SU-DHL-6 (cell line): ENCODE measurements at regions not wholly inside any gene's neighbourhood (a gene's known extent, or its start where the extent isn't known, plus 50 kb on each side); places are given as distances from the start of the nearest gene placed in this dataset.

Experiments
- CTCF ChIP-seq: fragments of 200-600 bp; sonication (generic); IDR thresholded peaks from one replicate; pipeline ENCODE4 v1.5.1; 2017; ENCODE audit warnings: antibody characterized with exemption, mild to moderate bottlenecking, low read length, moderate library complexity; ENCODE audit not compliant: insufficient read depth, poor library complexity, severe bottlenecking
- EZH2phosphoT487 ChIP-seq: fragments of 200-600 bp; sonication (generic), shearing (Covaris generic); conservative IDR thresholded peaks from 2 replicates; pipeline ENCODE4 v1.6.1; 2018; ENCODE audit warnings: mild to moderate bottlenecking, antibody characterized with exemption, low read length, moderate library complexity, mixed read lengths

- no peak for TF ChIP-seq CTCF
- no peak for TF ChIP-seq EZH2phosphoT487
Observed at GRCh38 chr1:106458866-106459265, 597.6 kb upstream of the PRMT6 start.
